ENCODE measurements at regions not wholly inside any gene's neighbourhood (a gene's known extent, or its start where the extent isn't known, plus 50 kb on each side); places are given as distances from the start of the nearest gene placed in this dataset.

DNA sequence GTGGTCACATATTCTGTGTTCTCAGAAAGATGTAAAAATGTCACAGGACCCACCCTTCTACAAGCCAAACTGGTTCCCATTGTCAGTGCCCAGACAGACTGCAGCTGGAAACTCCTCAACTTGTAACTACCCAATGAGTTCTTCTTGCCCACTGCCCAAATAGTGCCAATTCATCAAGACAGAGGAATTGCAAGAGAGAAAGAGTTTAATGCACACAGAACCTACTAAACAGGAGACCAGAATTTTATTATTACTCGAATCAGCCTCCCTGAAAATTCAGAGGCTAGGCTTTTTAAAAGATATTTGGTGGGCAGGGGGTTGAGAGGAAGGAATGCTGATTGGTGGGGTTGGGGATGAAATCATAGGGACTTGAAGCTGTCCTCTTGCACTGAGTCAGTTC lies 184.1 kb downstream of the URB2 start:
- Histone ChIP-seq H3K36me3 (replicated peaks in 1 of 2) (no peaks in the 10 kb centered on the region), H3K9me3 (replicated peaks in 1 of 3) (no peaks in the 10 kb centered on the region), H3K4me3 (no peak overlapping the region), H3K27me3 (peaks cover 5% of the 10 kb centered on the region), H3K4me1 (replicated peaks in 1 of 2) (no peaks in the 10 kb centered on the region), H3K27ac (no peak overlapping the region)
- no peak for DNase-seq
- intact Hi-C loops (cut with DNase I): no loop called here
- no peak for TF ChIP-seq POLR2A (IDR thresholded peaks at IDR 0.05)
- TF ChIP-seq, protein P1, sequence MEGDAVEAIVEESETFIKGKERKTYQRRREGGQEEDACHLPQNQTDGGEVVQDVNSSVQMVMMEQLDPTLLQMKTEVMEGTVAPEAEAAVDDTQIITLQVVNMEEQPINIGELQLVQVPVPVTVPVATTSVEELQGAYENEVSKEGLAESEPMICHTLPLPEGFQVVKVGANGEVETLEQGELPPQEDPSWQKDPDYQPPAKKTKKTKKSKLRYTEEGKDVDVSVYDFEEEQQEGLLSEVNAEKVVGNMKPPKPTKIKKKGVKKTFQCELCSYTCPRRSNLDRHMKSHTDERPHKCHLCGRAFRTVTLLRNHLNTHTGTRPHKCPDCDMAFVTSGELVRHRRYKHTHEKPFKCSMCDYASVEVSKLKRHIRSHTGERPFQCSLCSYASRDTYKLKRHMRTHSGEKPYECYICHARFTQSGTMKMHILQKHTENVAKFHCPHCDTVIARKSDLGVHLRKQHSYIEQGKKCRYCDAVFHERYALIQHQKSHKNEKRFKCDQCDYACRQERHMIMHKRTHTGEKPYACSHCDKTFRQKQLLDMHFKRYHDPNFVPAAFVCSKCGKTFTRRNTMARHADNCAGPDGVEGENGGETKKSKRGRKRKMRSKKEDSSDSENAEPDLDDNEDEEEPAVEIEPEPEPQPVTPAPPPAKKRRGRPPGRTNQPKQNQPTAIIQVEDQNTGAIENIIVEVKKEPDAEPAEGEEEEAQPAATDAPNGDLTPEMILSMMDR (IDR thresholded peaks at IDR 0.05): no peak
- 63 to 81% (median 77%) methylated on average over 1 of the region's 1 CpG for WGBS, 4 donors

GRCh38 chr1:229810961-229811360 lies 184.9 kb downstream of the URB2 start:
- no peak for DNase-seq
- no peak overlapping the region for H3K27ac ChIP-seq
- TF ChIP-seq, protein P1 (IDR thresholded peaks at IDR 0.05): no peak
- no peak for TF ChIP-seq POLR2A (IDR thresholded peaks at IDR 0.05)
- 72 to 81% (median 75%) methylated on average over 2 of the region's 2 CpGs for WGBS, 4 donors
- intact Hi-C loops (cut with DNase I): no loop called here
- peaks cover 5% of the 10 kb centered on the region for H3K27me3 ChIP-seq
- H3K9me3 ChIP-seq (replicated peaks in 1 of 3): no peaks in the 10 kb centered on the region
- no peak overlapping the region for H3K4me3 ChIP-seq
- H3K36me3 ChIP-seq (replicated peaks in 1 of 2): no peaks in the 10 kb centered on the region
- no peaks in the 10 kb centered on the region for H3K4me1 ChIP-seq (replicated peaks in 1 of 2)

DNA sequence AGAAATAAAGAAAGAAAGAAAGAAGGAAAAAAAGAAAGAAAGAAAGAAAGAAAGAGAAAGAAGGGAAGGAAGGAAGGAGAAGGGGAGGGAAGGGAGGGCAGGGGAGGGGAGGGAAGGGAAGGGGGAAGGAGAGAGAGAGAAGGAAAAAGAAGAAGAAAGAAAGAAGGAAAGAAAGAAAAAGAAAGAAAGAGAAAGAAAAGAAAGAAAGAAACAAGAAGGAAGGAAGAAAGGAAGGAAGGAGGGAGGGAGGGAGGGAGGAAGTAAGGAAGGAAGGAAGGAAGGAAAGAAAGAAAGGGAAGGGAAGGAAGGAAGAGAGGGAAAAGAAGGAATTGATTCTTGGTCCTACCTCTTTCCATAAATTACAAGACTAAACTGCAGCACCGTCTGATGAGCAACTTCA lies 186.1 kb downstream of the URB2 start:
- no peak overlapping the region for H3K4me3 ChIP-seq
- no peaks in the 10 kb centered on the region for H3K4me1 ChIP-seq (replicated peaks in 1 of 2)
- intact Hi-C loops (cut with DNase I): no loop called here
- no peaks in the 10 kb centered on the region for H3K27me3 ChIP-seq
- no peaks in the 10 kb centered on the region for H3K36me3 ChIP-seq (replicated peaks in 1 of 2)
- WGBS, 4 donors: 29 to 44% (median 37%) methylated on average over 1 of the region's 1 CpG
- no peak for DNase-seq
- TF ChIP-seq POLR2A (IDR thresholded peaks at IDR 0.05): no peak
- TF ChIP-seq, protein P1 (IDR thresholded peaks at IDR 0.05): no peak
- H3K27ac ChIP-seq: no peak overlapping the region
- H3K9me3 ChIP-seq (replicated peaks in 1 of 3): no peaks in the 10 kb centered on the region

DNA sequence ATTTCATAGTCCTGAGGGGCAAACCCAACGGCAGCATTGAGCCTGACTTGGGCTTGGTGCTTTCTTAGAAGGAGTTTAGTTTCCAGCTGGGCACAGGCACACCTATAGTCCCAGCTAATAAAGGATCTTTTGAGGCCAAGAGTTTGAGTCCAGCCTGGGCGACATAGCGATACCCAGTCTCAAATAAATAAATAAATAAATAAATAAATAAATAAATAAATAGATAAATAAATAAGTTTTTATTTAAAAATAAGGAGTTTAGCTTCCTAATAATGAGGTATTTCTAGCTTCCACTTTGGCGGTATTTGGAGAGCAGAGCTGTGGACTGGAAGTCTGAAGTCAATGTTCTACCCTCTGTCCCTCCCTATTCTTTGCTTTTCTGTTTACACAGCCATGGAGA lies 186.6 kb downstream of the URB2 start:
- H3K36me3 ChIP-seq (replicated peaks in 1 of 2): no peaks in the 10 kb centered on the region
- H3K27me3 ChIP-seq: no peaks in the 10 kb centered on the region
- H3K4me1 ChIP-seq (replicated peaks in 1 of 2): no peaks in the 10 kb centered on the region
- no peak for TF ChIP-seq POLR2A (IDR thresholded peaks at IDR 0.05)
- TF ChIP-seq, protein P1 (IDR thresholded peaks at IDR 0.05): no peak
- H3K9me3 ChIP-seq (replicated peaks in 1 of 3): no peaks in the 10 kb centered on the region
- H3K27ac ChIP-seq: no peak overlapping the region
- DNase-seq: no peak
- 85 to 95% (median 93%) methylated on average over 4 of the region's 4 CpGs for WGBS, 4 donors
- intact Hi-C loops (cut with DNase I): no loop called here
- H3K4me3 ChIP-seq: no peak overlapping the region
